ENCODE measurements at regions not wholly inside any gene's neighbourhood (a gene's known extent, or its start where the extent isn't known, plus 50 kb on each side); places are given as distances from the start of the nearest gene placed in this dataset.

- in situ Hi-C loops (cut with HindIII; ENCODE audit: low pct_unique_long_range_greater_than_20kb, low sequenced_read_pairs): no loop called here
- Histone ChIP-seq H3K36me3 (ENCODE audit: control insufficient read depth, insufficient read depth, low read length) (no peaks in the 10 kb centered on the region), H3K9me3 (ENCODE audit: control insufficient read depth, insufficient read depth, low read depth, low read length) (no peaks in the 10 kb centered on the region), H3K27ac (ENCODE audit: low read length) (no peak overlapping the region), H3K4me3 (ENCODE audit: low read depth in 2 of 2, low read length in 2 of 2) (no peak overlapping the region), H3K4me1 (ENCODE audit: control insufficient read depth, insufficient read depth, low read length) (no peaks in the 10 kb centered on the region), H3K27me3 (ENCODE audit: control insufficient read depth, insufficient read depth, low read length) (no peaks in the 10 kb centered on the region)
- DNase-seq (ENCODE audit: low read depth, low spot score) (no peak), ATAC-seq (no peak)
- TF ChIP-seq SIN3A (IDR thresholded peaks at IDR 0.05; ENCODE audit: borderline replicate concordance, insufficient read depth, low read depth, low read length) (no peak), TCF7L2 (IDR thresholded peaks at IDR 0.05; ENCODE audit: low read depth, low read length) (no peak), CTCF (IDR thresholded peaks at IDR 0.05) (no peak), REST (IDR thresholded peaks at IDR 0.05; ENCODE audit: insufficient read depth in 1 of 2, low read depth in 2 of 2, low read length in 1 of 2) (no peak), POLR2AphosphoS5 (IDR thresholded peaks at IDR 0.05; ENCODE audit: low read depth, low read length) (no peak)
- CTCF ChIA-PET: no interaction called here
- BruUV-seq (replicated peaks): no TSS peak
- POLR2A ChIA-PET: no interaction called here
- intact Hi-C loops (cut with micrococcal nuclease; ENCODE audit: unreplicated experiment): no loop called here
These were observed 76.3 kb downstream of the PSMG1 start for GRCh38 chr21:39106881-39107462.

- ChIA-PET CTCF (interaction anchor here (0.7 kb wide), 1 partner anchor 413 kb away, joined by 8 read pairs; no protein-coding TSS in a partner anchor), POLR2A (no interaction called here)
- ATAC-seq (no peak), DNase-seq (ENCODE audit: low read depth, low spot score) (no peak)
- Histone ChIP-seq H3K9me3 (ENCODE audit: control insufficient read depth, insufficient read depth, low read depth, low read length) (no peaks in the 10 kb centered on the region), H3K4me1 (ENCODE audit: control insufficient read depth, insufficient read depth, low read length) (no peaks in the 10 kb centered on the region), H3K4me3 (ENCODE audit: low read depth in 2 of 2, low read length in 2 of 2) (no peak overlapping the region), H3K27ac (ENCODE audit: low read length) (no peak overlapping the region), H3K27me3 (ENCODE audit: control insufficient read depth, insufficient read depth, low read length) (no peaks in the 10 kb centered on the region), H3K36me3 (ENCODE audit: control insufficient read depth, insufficient read depth, low read length) (no peaks in the 10 kb centered on the region)
- in situ Hi-C loops (cut with HindIII; ENCODE audit: low pct_unique_long_range_greater_than_20kb, low sequenced_read_pairs) (no loop called here), intact Hi-C loops (cut with micrococcal nuclease; ENCODE audit: unreplicated experiment) (no loop called here)
- TF ChIP-seq REST (IDR thresholded peaks at IDR 0.05; ENCODE audit: insufficient read depth in 1 of 2, low read depth in 2 of 2, low read length in 1 of 2): no peak
- TF ChIP-seq SIN3A (IDR thresholded peaks at IDR 0.05; ENCODE audit: borderline replicate concordance, insufficient read depth, low read depth, low read length): no peak
- TF ChIP-seq TCF7L2 (IDR thresholded peaks at IDR 0.05; ENCODE audit: low read depth, low read length): no peak
- TF ChIP-seq POLR2AphosphoS5 (IDR thresholded peaks at IDR 0.05; ENCODE audit: low read depth, low read length): no peak
- TF ChIP-seq CTCF (IDR thresholded peaks at IDR 0.05): no peak
- BruUV-seq (replicated peaks): no TSS peak
These were observed 77.4 kb downstream of the PSMG1 start for GRCh38 chr21:39105836-39106235.
